ENCODE measurements at regions not wholly inside any gene's neighbourhood (a gene's known extent, or its start where the extent isn't known, plus 50 kb on each side); places are given as distances from the start of the nearest gene placed in this dataset.

DNA sequence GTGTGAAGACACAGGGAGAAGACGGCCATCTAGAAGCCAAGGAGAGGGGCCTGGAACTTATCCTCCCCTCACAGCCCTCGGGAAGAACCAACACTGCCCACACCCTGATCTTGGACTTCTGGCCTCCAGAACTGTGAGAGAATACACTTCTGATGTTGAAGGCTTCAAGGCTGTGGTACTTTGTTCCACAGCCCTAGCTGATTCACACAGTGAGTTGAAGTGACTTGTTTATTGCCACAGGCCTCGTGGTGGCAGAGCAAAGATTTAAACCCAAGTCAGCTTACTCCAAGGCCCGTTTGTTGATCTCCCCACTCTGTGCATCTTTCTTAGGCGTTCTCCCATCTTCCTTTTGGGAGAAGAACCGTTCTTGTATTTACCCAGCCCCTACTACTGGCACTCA lies 72.8 kb downstream of the CYTL1 start:
- Histone ChIP-seq H3K4me1 (ENCODE audit: control insufficient read depth, insufficient read depth, low read length) (no peaks in the 10 kb centered on the region), H3K27me3 (ENCODE audit: control insufficient read depth, insufficient read depth, low read length, poor library complexity, severe bottlenecking) (no peaks in the 10 kb centered on the region), H3K4me3 (ENCODE audit: low read length) (no peak overlapping the region), H3K36me3 (ENCODE audit: control insufficient read depth, insufficient read depth, low read length) (no peaks in the 10 kb centered on the region), H3K27ac (ENCODE audit: low read depth, low read length) (no peak overlapping the region), H3K9me3 (ENCODE audit: control insufficient read depth, low read length) (no peaks in the 10 kb centered on the region), H3K9ac (ENCODE audit: extremely low read depth, low read length, poor library complexity, severe bottlenecking) (no peak overlapping the region)
- TF ChIP-seq, protein P1, sequence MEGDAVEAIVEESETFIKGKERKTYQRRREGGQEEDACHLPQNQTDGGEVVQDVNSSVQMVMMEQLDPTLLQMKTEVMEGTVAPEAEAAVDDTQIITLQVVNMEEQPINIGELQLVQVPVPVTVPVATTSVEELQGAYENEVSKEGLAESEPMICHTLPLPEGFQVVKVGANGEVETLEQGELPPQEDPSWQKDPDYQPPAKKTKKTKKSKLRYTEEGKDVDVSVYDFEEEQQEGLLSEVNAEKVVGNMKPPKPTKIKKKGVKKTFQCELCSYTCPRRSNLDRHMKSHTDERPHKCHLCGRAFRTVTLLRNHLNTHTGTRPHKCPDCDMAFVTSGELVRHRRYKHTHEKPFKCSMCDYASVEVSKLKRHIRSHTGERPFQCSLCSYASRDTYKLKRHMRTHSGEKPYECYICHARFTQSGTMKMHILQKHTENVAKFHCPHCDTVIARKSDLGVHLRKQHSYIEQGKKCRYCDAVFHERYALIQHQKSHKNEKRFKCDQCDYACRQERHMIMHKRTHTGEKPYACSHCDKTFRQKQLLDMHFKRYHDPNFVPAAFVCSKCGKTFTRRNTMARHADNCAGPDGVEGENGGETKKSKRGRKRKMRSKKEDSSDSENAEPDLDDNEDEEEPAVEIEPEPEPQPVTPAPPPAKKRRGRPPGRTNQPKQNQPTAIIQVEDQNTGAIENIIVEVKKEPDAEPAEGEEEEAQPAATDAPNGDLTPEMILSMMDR (conservative IDR thresholded peaks at IDR 0.05), result no peak
- Mint-ChIP-seq H3K27me3 (ENCODE audit: insufficient read depth) (peaks cover 9% of the 10 kb centered on the region), H3K9me3 (peaks cover 7% of the 10 kb centered on the region), H3K4me3 (no peak overlapping the region), H3K36me3 (ENCODE audit: low read depth) (no peaks in the 10 kb centered on the region), H3K4me1 (no peaks in the 10 kb centered on the region), H3K27ac (no peak overlapping the region)
- WGBS, 2 experiments (ENCODE audit: insufficient coverage in 1 of 2, insufficient read length in 1 of 2), result 76 to 89% methylated on average over 3 to 6 of the region's 6 CpGs
- no peak for DNase-seq

DNA sequence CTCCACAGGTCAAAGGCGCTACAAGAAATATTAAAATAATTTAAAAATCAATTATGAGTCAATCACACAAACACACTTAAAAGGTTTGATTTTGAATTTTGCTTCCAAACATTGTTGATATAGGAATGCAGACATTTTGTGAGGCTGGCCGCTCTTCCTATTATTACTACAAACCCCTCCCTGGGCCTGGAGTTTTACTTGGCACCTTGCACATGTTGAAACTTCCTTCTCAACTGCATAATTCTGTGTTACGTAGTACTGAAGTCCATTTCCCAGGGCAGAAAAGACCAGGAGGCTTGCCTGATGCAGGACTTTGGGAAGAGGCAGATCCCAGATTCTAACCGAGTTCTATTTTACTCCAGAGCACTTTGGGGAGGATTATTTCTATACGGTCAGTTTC lies 71.5 kb downstream of the CYTL1 start:
- no peaks in the 10 kb centered on the region for H3K4me1 ChIP-seq (ENCODE audit: control insufficient read depth, insufficient read depth, low read length)
- Mint-ChIP-seq H3K27ac (no peak overlapping the region), H3K36me3 (ENCODE audit: low read depth) (no peaks in the 10 kb centered on the region), H3K4me1 (no peaks in the 10 kb centered on the region), H3K27me3 (ENCODE audit: insufficient read depth) (peaks cover 9% of the 10 kb centered on the region), H3K4me3 (no peak overlapping the region), H3K9me3 (peaks cover 8% of the 10 kb centered on the region)
- H3K9ac ChIP-seq (ENCODE audit: extremely low read depth, low read length, poor library complexity, severe bottlenecking), result no peak overlapping the region
- WGBS, 2 experiments (ENCODE audit: insufficient coverage in 1 of 2, insufficient read length in 1 of 2), result 83 to 94% methylated on average over 2 to 4 of the region's 5 CpGs
- no peaks in the 10 kb centered on the region for H3K36me3 ChIP-seq (ENCODE audit: control insufficient read depth, insufficient read depth, low read length)
- H3K27ac ChIP-seq (ENCODE audit: low read depth, low read length), result no peak overlapping the region
- H3K9me3 ChIP-seq (ENCODE audit: control insufficient read depth, low read length), result no peaks in the 10 kb centered on the region
- DNase-seq, result no peak
- TF ChIP-seq, protein P1 (conservative IDR thresholded peaks at IDR 0.05), result no peak
- H3K4me3 ChIP-seq (ENCODE audit: low read length), result no peak overlapping the region
- H3K27me3 ChIP-seq (ENCODE audit: control insufficient read depth, insufficient read depth, low read length, poor library complexity, severe bottlenecking), result no peaks in the 10 kb centered on the region

GRCh38 chr4:4948370-4948769 lies 70.9 kb downstream of the CYTL1 start:
- H3K27me3 ChIP-seq (ENCODE audit: control insufficient read depth, insufficient read depth, low read length, poor library complexity, severe bottlenecking), result no peaks in the 10 kb centered on the region
- peaks cover 6% of the 10 kb centered on the region for H3K9me3 ChIP-seq (ENCODE audit: control insufficient read depth, low read length)
- 58 to 73% methylated on average over 2 to 3 of the region's 3 CpGs for WGBS, 2 experiments (ENCODE audit: insufficient coverage in 1 of 2, insufficient read length in 1 of 2)
- Mint-ChIP-seq H3K36me3 (ENCODE audit: low read depth) (no peaks in the 10 kb centered on the region), H3K4me1 (no peaks in the 10 kb centered on the region), H3K27ac (no peak overlapping the region), H3K4me3 (no peak overlapping the region), H3K27me3 (ENCODE audit: insufficient read depth) (peaks cover 9% of the 10 kb centered on the region), H3K9me3 (peaks cover 8% of the 10 kb centered on the region)
- no peak overlapping the region for H3K9ac ChIP-seq (ENCODE audit: extremely low read depth, low read length, poor library complexity, severe bottlenecking)
- H3K4me3 ChIP-seq (ENCODE audit: low read length), result no peak overlapping the region
- TF ChIP-seq, protein P1 (conservative IDR thresholded peaks at IDR 0.05), result no peak
- no peak for DNase-seq
- no peaks in the 10 kb centered on the region for H3K4me1 ChIP-seq (ENCODE audit: control insufficient read depth, insufficient read depth, low read length)
- H3K27ac ChIP-seq (ENCODE audit: low read depth, low read length), result no peak overlapping the region
- H3K36me3 ChIP-seq (ENCODE audit: control insufficient read depth, insufficient read depth, low read length), result no peaks in the 10 kb centered on the region
